ENCODE measurements at regions not wholly inside any gene's neighbourhood (a gene's known extent, or its start where the extent isn't known, plus 50 kb on each side); places are given as distances from the start of the nearest gene placed in this dataset.

- TF ChIP-seq CTCF (IDR thresholded peaks at IDR 0.05; ENCODE audit: insufficient read depth, low read length) (no peak), POLR2AphosphoS5 (IDR thresholded peaks at IDR 0.05; ENCODE audit: low read depth) (no peak)
Measured at GRCh38 chr6:128641703-128642102, 121.3 kb upstream of the PTPRK start.
